Sigmoid colon (tissue), 6 donors: ENCODE measurements at regions not wholly inside any gene's neighbourhood (a gene's known extent, or its start where the extent isn't known, plus 50 kb on each side); places are given as distances from the start of the nearest gene placed in this dataset.

Source experiments
- DNase-seq: peaks from one replicate; pipeline ENCODE4 v3.0.0-alpha.2; 2019
- H3K27ac ChIP-seq, 4 donors: fragments of 200-600 bp; sonication (generic); one replicate each; pipeline ENCODE4 v1.5.1; 2016 to 2019; ENCODE audit warnings: mild to moderate bottlenecking in 1 of 4
- H3K27me3 ChIP-seq, 3 donors: fragments of 200-600 bp; sonication (generic); one replicate each; pipeline ENCODE4 v1.5.1; 2019; ENCODE audit warnings: mild to moderate bottlenecking in 1 of 3
- H3K36me3 ChIP-seq, 4 donors: fragments of 200-600 bp; sonication (generic); one replicate each; pipeline ENCODE4 v1.5.1; 2016 to 2019
- H3K4me1 ChIP-seq, 4 donors: fragments of 200-600 bp; sonication (generic); one replicate each; pipeline ENCODE4 v1.5.1; 2017 to 2019
- H3K4me3 ChIP-seq, 4 donors: fragments of 200-600 bp; sonication (generic); one replicate each; pipeline ENCODE4 v1.5.1; 2017 to 2019; ENCODE audit warnings: mild to moderate bottlenecking in 2 of 4, moderate library complexity in 1 of 4
- H3K9me3 ChIP-seq, 4 donors: fragments of 200-600 bp in 3 of 4; sonication (generic) in 3 of 4; one replicate each; pipeline versions ENCODE4 v1.5.1 to v1.6.1; 2013 to 2019
- EP300 ChIP-seq, 4 donors: sonication (generic); formaldehyde crosslinking; IDR thresholded peaks; one replicate each; pipeline ENCODE4 v1.6.1; 2017; ENCODE audit warnings: antibody characterized with exemption in 4 of 4
- POLR2A ChIP-seq, 2 donors: fragments of 450-650 bp; IDR thresholded peaks; one replicate each; pipeline ENCODE4 v1.6.1; 2016; ENCODE audit warnings: antibody characterized with exemption in 2 of 2, mild to moderate bottlenecking in 2 of 2, moderate library complexity in 2 of 2
- POLR2AphosphoS5 ChIP-seq, 4 donors: sonication (generic); formaldehyde crosslinking; IDR thresholded peaks; one replicate each; pipeline ENCODE4 v1.6.1; 2017; ENCODE audit warnings: antibody characterized with exemption in 4 of 4
- WGBS, 2 donors: extraction: QIAGEN DNeasy Blood & Tissue Kit; methylation state at CpG; one replicate each; pipeline ENCODE4 v1.1.7; 2013; 5-methylcytosine and 5-hydroxymethylcytosine counted together
- intact Hi-C: fragments of 100-400 bp; cut with DNase I; formaldehyde crosslinking; loops from one replicate; pipeline ENCODE4 v1.15.1; 2023
- TF ChIP-seq, protein P1 (sequence below), 4 experiments: fragments of 450-650 bp in 3 of 4; fragments of 200-600 bp in 1 of 4; IDR thresholded peaks; one replicate each; pipeline ENCODE4 v1.5.1; 2016 to 2019; ENCODE audit warnings: antibody characterized with exemption in 4 of 4, mild to moderate bottlenecking in 3 of 4, moderate library complexity in 2 of 4
- donor health status: healthy with polysubstance abuse.
- donor health status: healthy.

DNA sequence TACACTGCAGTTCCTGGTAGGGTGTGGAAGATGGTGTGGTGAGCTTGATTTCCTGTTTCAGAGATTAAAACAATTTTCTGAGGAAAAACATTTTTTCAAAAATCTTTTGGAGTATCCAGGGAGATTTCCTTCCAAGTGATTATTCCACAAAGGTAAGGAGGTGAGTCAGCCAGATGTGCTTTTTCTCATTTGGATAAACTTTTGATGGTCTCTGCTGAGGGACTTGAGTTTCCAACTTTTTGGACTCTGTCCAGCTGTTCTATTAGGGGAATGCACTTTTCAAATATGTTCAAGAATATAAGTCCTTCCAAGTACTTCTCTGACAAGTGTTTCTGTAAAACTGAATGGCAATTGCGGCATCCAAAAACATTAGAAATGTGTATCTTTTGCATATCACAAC is 628.8 kb upstream of the ADAMTS5 start:
- Histone ChIP-seq H3K9me3 (no peaks in the 10 kb centered on the region), H3K27ac (no peak overlapping the region), H3K4me3 (no peak overlapping the region), H3K36me3 (no peaks in the 10 kb centered on the region), H3K27me3 (no peaks in the 10 kb centered on the region), H3K4me1 (no peaks in the 10 kb centered on the region)
- TF ChIP-seq EP300 (IDR thresholded peaks at IDR 0.05) (no peak), POLR2A (IDR thresholded peaks at IDR 0.05) (no peak), POLR2AphosphoS5 (IDR thresholded peaks at IDR 0.05) (no peak)
- TF ChIP-seq, protein P1, sequence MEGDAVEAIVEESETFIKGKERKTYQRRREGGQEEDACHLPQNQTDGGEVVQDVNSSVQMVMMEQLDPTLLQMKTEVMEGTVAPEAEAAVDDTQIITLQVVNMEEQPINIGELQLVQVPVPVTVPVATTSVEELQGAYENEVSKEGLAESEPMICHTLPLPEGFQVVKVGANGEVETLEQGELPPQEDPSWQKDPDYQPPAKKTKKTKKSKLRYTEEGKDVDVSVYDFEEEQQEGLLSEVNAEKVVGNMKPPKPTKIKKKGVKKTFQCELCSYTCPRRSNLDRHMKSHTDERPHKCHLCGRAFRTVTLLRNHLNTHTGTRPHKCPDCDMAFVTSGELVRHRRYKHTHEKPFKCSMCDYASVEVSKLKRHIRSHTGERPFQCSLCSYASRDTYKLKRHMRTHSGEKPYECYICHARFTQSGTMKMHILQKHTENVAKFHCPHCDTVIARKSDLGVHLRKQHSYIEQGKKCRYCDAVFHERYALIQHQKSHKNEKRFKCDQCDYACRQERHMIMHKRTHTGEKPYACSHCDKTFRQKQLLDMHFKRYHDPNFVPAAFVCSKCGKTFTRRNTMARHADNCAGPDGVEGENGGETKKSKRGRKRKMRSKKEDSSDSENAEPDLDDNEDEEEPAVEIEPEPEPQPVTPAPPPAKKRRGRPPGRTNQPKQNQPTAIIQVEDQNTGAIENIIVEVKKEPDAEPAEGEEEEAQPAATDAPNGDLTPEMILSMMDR (IDR thresholded peaks at IDR 0.05), result no peak
- intact Hi-C loops, result no loop called here
- 83 to 89% methylated on average over 1 of the region's 1 CpG for WGBS, 2 donors
- DNase-seq, result no peak

DNA sequence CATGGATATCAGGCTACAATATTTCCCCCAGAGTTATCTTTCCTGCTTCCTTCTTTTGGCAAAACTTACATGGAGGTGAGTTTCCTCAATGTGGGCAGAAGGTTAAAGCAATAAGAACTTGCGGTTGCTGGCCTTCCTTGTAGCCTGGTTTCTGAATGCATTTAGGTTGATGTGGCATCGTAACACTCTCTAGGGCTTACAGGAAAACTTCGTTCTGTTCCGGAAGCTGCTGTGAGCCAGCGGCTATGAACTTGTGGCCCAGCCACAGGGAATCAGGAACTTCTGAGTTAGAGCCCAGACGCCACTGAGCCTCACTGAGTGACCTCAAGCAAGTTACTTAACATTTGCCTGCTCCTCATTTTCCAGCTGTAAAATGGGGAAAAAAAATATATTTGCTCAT is 623.4 kb upstream of the ADAMTS5 start:
- DNase-seq, result no peak
- Histone ChIP-seq H3K4me1 (no peaks in the 10 kb centered on the region), H3K9me3 (no peaks in the 10 kb centered on the region), H3K27ac (no peak overlapping the region), H3K27me3 (no peaks in the 10 kb centered on the region), H3K4me3 (no peak overlapping the region), H3K36me3 (no peaks in the 10 kb centered on the region)
- whole genome bisulfite sequencing, 2 donors, result 72 to 82% methylated on average over 6 of the region's 6 CpGs
- TF ChIP-seq POLR2AphosphoS5 (IDR thresholded peaks at IDR 0.05) (no peak), EP300 (IDR thresholded peaks at IDR 0.05) (no peak), POLR2A (IDR thresholded peaks at IDR 0.05) (no peak)
- TF ChIP-seq, protein P1 (IDR thresholded peaks at IDR 0.05), result no peak
- intact Hi-C loops, result no loop called here

DNA sequence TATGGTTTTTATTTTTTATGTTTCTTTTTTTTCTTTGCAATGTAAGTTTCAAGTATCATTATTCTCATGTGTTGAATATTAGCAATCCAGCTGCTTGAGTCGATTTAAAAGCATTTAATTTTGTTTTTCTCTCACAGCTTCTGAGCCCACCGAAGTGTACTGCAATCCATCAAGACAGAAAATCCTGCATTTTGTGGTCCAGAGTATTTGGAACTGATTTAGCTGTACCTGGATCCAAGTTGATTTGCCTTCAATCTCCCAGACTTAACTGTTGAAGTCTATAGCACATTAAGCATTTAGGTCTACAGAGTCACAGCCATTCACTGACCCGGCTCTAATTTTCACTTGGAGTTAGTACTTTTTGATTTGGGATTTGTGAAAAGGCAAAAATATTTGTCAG is 622.9 kb upstream of the ADAMTS5 start:
- intact Hi-C loops, result no loop called here
- no peaks in the 10 kb centered on the region for H3K4me1 ChIP-seq

DNA sequence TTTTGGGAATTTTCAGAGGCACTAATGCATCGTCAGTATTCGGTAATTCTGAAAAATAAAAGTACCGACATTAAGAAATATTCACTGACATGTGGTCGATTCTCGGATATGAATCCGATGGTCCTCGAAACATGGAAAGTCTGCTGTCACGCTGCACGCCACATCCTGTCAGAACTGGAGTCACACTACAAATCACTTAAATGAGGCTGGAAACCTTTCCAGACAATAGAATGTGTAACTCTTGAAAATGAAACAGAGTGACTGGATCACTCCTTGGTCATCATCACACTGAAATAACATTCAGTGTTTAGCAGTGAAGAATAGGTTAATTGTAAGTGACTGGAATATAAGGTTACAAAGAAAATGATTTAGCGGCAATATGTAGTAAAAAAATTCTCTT is 620.1 kb upstream of the ADAMTS5 start:
- DNase-seq, result no peak
- no peak overlapping the region for H3K4me3 ChIP-seq
- WGBS, 2 donors, result 94 to 95% methylated on average over 10 of the region's 10 CpGs
- H3K9me3 ChIP-seq, result no peaks in the 10 kb centered on the region
- H3K27ac ChIP-seq, result no peak overlapping the region
- TF ChIP-seq POLR2A (IDR thresholded peaks at IDR 0.05) (no peak), EP300 (IDR thresholded peaks at IDR 0.05) (no peak)
- no peaks in the 10 kb centered on the region for H3K4me1 ChIP-seq
- H3K36me3 ChIP-seq, result no peaks in the 10 kb centered on the region
- intact Hi-C loops, result no loop called here
- no peaks in the 10 kb centered on the region for H3K27me3 ChIP-seq

More for the DNA sequence above, 622.9 kb upstream of the ADAMTS5 start:
- Histone ChIP-seq H3K36me3 (no peaks in the 10 kb centered on the region), H3K27me3 (no peaks in the 10 kb centered on the region), H3K9me3 (no peaks in the 10 kb centered on the region), H3K4me3 (no peak overlapping the region), H3K27ac (no peak overlapping the region)
- no peak for DNase-seq
- TF ChIP-seq POLR2A (IDR thresholded peaks at IDR 0.05) (no peak), EP300 (IDR thresholded peaks at IDR 0.05) (no peak), POLR2AphosphoS5 (IDR thresholded peaks at IDR 0.05) (no peak)
- TF ChIP-seq, protein P1 (IDR thresholded peaks at IDR 0.05), result no peak
- 86 to 87% methylated on average over 3 of the region's 3 CpGs for WGBS, 2 donors

DNA sequence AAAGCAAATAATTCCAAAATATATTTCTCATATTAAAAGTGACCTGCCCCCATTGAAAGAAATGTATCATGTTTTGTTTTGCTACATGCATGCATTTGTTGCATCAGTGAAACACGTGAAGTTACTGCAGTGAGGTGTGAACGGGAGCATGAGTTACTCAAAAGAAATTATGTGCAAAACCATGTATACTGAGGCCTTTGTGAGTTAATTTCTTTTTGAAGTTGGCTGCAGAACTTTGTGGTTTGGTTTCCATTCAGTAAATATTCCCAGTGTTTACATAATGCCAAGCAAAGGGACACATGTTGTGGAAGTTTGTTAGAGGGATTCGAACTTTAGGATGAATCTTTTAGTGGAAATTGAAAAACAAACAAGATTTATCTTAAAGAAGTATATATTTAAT is 619.4 kb upstream of the ADAMTS5 start:
- 62 to 75% methylated on average over 3 of the region's 3 CpGs for WGBS, 2 donors
- no peak overlapping the region for H3K4me3 ChIP-seq
- intact Hi-C loops, result no loop called here
- TF ChIP-seq, protein P1 (IDR thresholded peaks at IDR 0.05), result no peak
- no peak for TF ChIP-seq POLR2AphosphoS5 (IDR thresholded peaks at IDR 0.05)
- no peak for TF ChIP-seq EP300 (IDR thresholded peaks at IDR 0.05)
- TF ChIP-seq POLR2A (IDR thresholded peaks at IDR 0.05), result no peak
- no peaks in the 10 kb centered on the region for H3K27me3 ChIP-seq
- no peaks in the 10 kb centered on the region for H3K9me3 ChIP-seq
- no peaks in the 10 kb centered on the region for H3K4me1 ChIP-seq
- DNase-seq, result no peak
- H3K36me3 ChIP-seq, result no peaks in the 10 kb centered on the region
- H3K27ac ChIP-seq, result no peak overlapping the region
